Eye (tissue), 1 donor: ENCODE measurements at regions not wholly inside any gene's neighbourhood (a gene's known extent, or its start where the extent isn't known, plus 50 kb on each side); places are given as distances from the start of the nearest gene placed in this dataset.
"Not testable (repeated sequence)": the region's sequence is repeated elsewhere in the genome, so short reads cannot be mapped to it uniquely, and the experiment has no call there.

Experiments
- DNase-seq: peaks from one replicate; pipeline ENCODE4 v3.0.0-alpha.2; 2015

- DNase-seq, result peak; percentile 6
Observed at GRCh38 chr4:163991298-163991865, 496.9 kb downstream of the TMA16 start.

- DNase-seq, result no peak
Observed at GRCh38 chr4:164009435-164009834, 514.9 kb downstream of the TMA16 start.

GRCh38 chr4:164011791-164012190 is 517.3 kb downstream of the TMA16 start:
- no peak for DNase-seq

- DNase-seq, result peak; percentile 63
Observed at GRCh38 chr4:164012396-164013027, 518.0 kb downstream of the TMA16 start.

- DNase-seq, result no peak
Observed at GRCh38 chr4:164021947-164022346, 527.5 kb downstream of the TMA16 start.

GRCh38 chr4:164023214-164023613 is 528.7 kb downstream of the TMA16 start:
- DNase-seq, result no peak

GRCh38 chr4:164027805-164028204 is 533.3 kb downstream of the TMA16 start:
- no peak for DNase-seq

- DNase-seq, result no peak
Observed at GRCh38 chr4:164039482-164039881, 545.0 kb downstream of the TMA16 start.

GRCh38 chr4:164056426-164057142 is 562.1 kb downstream of the TMA16 start:
- DNase-seq, result no peak

GRCh38 chr4:164058776-164059445 is 564.4 kb downstream of the TMA16 start:
- DNase-seq, result no peak

GRCh38 chr4:164060456-164060855 is 566.0 kb downstream of the TMA16 start:
- DNase-seq, result no peak

GRCh38 chr4:164068392-164068791 is 573.9 kb downstream of the TMA16 start:
- DNase-seq, result no peak

- no peak for DNase-seq
Observed at GRCh38 chr4:164070625-164071024, 576.1 kb downstream of the TMA16 start.

GRCh38 chr4:164081371-164081770 is 586.9 kb downstream of the TMA16 start:
- DNase-seq, result no peak

- DNase-seq, result no peak
Observed at GRCh38 chr4:164081801-164082200, 587.3 kb downstream of the TMA16 start.

- DNase-seq, result peak; percentile 46
Observed at GRCh38 chr4:164087733-164088132, 593.2 kb downstream of the TMA16 start.

- no peak for DNase-seq
Observed at GRCh38 chr4:164095313-164096110, 601.0 kb downstream of the TMA16 start.

GRCh38 chr4:164096766-164097518 is 602.5 kb downstream of the TMA16 start:
- peak; percentile 3 for DNase-seq

GRCh38 chr4:164100741-164101365 is 606.4 kb downstream of the TMA16 start:
- not testable (repeated sequence) for DNase-seq

GRCh38 chr4:164108971-164109370 is 614.5 kb downstream of the TMA16 start:
- DNase-seq, result no peak

- no peak for DNase-seq
Observed at GRCh38 chr4:164109503-164109902, 615.0 kb downstream of the TMA16 start.

- no peak for DNase-seq
Observed at GRCh38 chr4:164115236-164115635, 620.7 kb downstream of the TMA16 start.
